PC-9 (cell line): ENCODE measurements at regions not wholly inside any gene's neighbourhood (a gene's known extent, or its start where the extent isn't known, plus 50 kb on each side); places are given as distances from the start of the nearest gene placed in this dataset.

Experiments used
- BruUV-seq: library from RNA; stranded (reverse); fragments of 400-500 nt; replicated peaks from 2 replicates; lab custom pipeline; 2021; lab: Mats Ljungman, UMichigan
- CTCF ChIA-PET: fragments of 300-600 bp; sonication (Branson Sonifier 250); formaldehyde crosslinking; loops from one replicate; lab custom pipeline; 2022; ENCODE audit warnings: antibody characterized with exemption; lab: Charles Lee
- POLR2A ChIA-PET: fragments of 300-600 bp; sonication (Branson Sonifier 250); formaldehyde crosslinking; loops from one replicate; lab custom pipeline; 2022; ENCODE audit warnings: antibody characterized with exemption; ENCODE audit not compliant: unreplicated experiment; lab: Charles Lee
- DNase-seq, 2 experiments: peaks; one replicate each; pipeline versions ENCODE4 v3.0.0 to v3.0.0-alpha.2; 2015 to 2022; ENCODE audit warnings: mixed read lengths in 1 of 2
- H2AFZ ChIP-seq: fragments of 200-600 bp; sonication (generic); 2 replicates; pipeline ENCODE4 v1.8.1; 2017; ENCODE audit warnings: antibody characterized with exemption
- H3F3A ChIP-seq: fragments of 200-600 bp; sonication (generic); 2 replicates; pipeline ENCODE4 v1.8.1; 2017; ENCODE audit warnings: antibody characterized with exemption, mild to moderate bottlenecking, low read depth; ENCODE audit not compliant: insufficient read depth
- H3K27ac ChIP-seq: fragments of 200-600 bp; sonication (generic); 2 replicates; pipeline ENCODE4 v1.6.1; 2016; ENCODE audit warnings: mixed run types
- H3K27me3 ChIP-seq: fragments of 200-600 bp; sonication (generic); 2 replicates; pipeline ENCODE4 v1.6.1; 2016; ENCODE audit warnings: low read depth, mixed run types; ENCODE audit not compliant: insufficient read depth
- H3K36me3 ChIP-seq: fragments of 200-600 bp; sonication (generic); 2 replicates; pipeline ENCODE4 v1.6.1; 2016; ENCODE audit warnings: low read depth, mixed run types
- H3K4me1 ChIP-seq: fragments of 200-600 bp; sonication (generic); replicated peaks from 2 replicates; pipeline ENCODE4 v1.6.1; 2016; ENCODE audit warnings: mixed run types; ENCODE audit not compliant: insufficient read depth
- H3K4me2 ChIP-seq: fragments of 200-600 bp; sonication (generic); 2 replicates; pipeline ENCODE4 v1.6.1; 2017; ENCODE audit warnings: mixed run types
- H3K4me3 ChIP-seq: fragments of 200-600 bp; sonication (generic); 2 replicates; pipeline ENCODE4 v1.6.1; 2016; ENCODE audit warnings: mixed run types
- H3K79me2 ChIP-seq: fragments of 200-600 bp; sonication (generic); 2 replicates; pipeline ENCODE4 v1.6.1; 2017; ENCODE audit warnings: low read depth, mixed run types
- H3K9me2 ChIP-seq: fragments of 200-600 bp; sonication (generic); 2 replicates; pipeline ENCODE4 v1.8.1; 2017; ENCODE audit warnings: mild to moderate bottlenecking; ENCODE audit not compliant: insufficient read depth
- H3K9me3 ChIP-seq: fragments of 200-600 bp; sonication (generic); 2 replicates; pipeline ENCODE4 v1.8.1; 2016; ENCODE audit warnings: low read depth; ENCODE audit not compliant: insufficient read depth
- H4K20me1 ChIP-seq: fragments of 200-600 bp; sonication (generic); 2 replicates; pipeline ENCODE4 v1.8.1; 2017; ENCODE audit not compliant: insufficient read depth
- CTCF ChIP-seq: fragments of 200-600 bp; sonication (generic); conservative IDR thresholded peaks from 2 replicates; pipeline ENCODE4 v1.6.1; 2017; ENCODE audit warnings: mixed run types, antibody characterized with exemption, mild to moderate bottlenecking, moderate library complexity
- EZH2 ChIP-seq: fragments of 200-600 bp; sonication (generic); IDR thresholded peaks from 2 replicates; pipeline ENCODE4 v1.8.0; 2017; ENCODE audit warnings: antibody characterized with exemption, low read depth
- intact Hi-C: fragments of 100-400 bp; cut with micrococcal nuclease; formaldehyde crosslinking; loops from one replicate; pipeline ENCODE4 v1.10.0; 2022; ENCODE audit not compliant: unreplicated experiment

DNA sequence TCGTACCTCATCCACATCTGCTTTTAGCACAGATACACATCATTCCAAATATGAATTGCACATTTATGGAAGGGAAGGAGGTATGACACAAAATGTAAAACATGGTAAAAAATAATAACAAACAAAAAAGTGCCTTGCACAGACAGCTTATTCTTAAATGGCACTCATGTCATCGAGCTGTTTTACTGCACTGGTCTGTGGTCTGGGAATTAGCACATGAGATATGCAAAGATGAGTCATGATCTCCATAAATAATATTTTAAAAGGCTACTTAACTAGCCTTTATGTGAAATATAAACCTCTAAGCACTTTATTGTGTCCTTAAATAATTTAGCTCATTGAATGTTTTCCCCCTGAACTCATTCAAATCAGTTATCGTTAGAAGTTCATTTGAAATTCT is 142.2 kb upstream of the ZNF385D start:
- Histone ChIP-seq H3F3A (no peaks in the 10 kb centered on the region), H3K9me2 (no peaks in the 10 kb centered on the region), H3K4me3 (no peak overlapping the region), H3K79me2 (no peaks in the 10 kb centered on the region), H3K4me1 (no peaks in the 10 kb centered on the region), H3K27me3 (no peaks in the 10 kb centered on the region), H2AFZ (no peak overlapping the region), H3K9me3 (no peaks in the 10 kb centered on the region), H4K20me1 (no peaks in the 10 kb centered on the region), H3K4me2 (no peak overlapping the region), H3K27ac (no peak overlapping the region), H3K36me3 (no peaks in the 10 kb centered on the region)
- no TSS peak for BruUV-seq
- POLR2A ChIA-PET, result no interaction called here
- intact Hi-C loops, result loop anchor here (5.0 kb wide), 2 partner anchors 1381 to 1666 kb away; no protein-coding TSS in a partner anchor
- CTCF ChIA-PET, result no interaction called here
- DNase-seq, result no peak
- TF ChIP-seq EZH2 (no peak), CTCF (no peak)

- ChIA-PET POLR2A (no interaction called here), CTCF (interaction anchor here (0.7 kb wide), 1 partner anchor 1020 kb away, joined by 3 read pairs; no protein-coding TSS in a partner anchor)
- no peaks in the 10 kb centered on the region for H3K79me2 ChIP-seq
- no peak overlapping the region for H3K27ac ChIP-seq
- H3K9me2 ChIP-seq, result no peaks in the 10 kb centered on the region
- H3K4me2 ChIP-seq, result no peak overlapping the region
- H3K9me3 ChIP-seq, result no peaks in the 10 kb centered on the region
- intact Hi-C loops, result loop anchor here (5.0 kb wide), 2 partner anchors 1382 to 1667 kb away; no protein-coding TSS in a partner anchor
- no peaks in the 10 kb centered on the region for H3K36me3 ChIP-seq
- BruUV-seq, result no TSS peak
- TF ChIP-seq CTCF, result peak; percentile 80
- TF ChIP-seq EZH2, result no peak
- H3K4me1 ChIP-seq, result no peaks in the 10 kb centered on the region
- DNase-seq, result no peak
- no peak overlapping the region for H2AFZ ChIP-seq
- H4K20me1 ChIP-seq, result no peaks in the 10 kb centered on the region
- no peaks in the 10 kb centered on the region for H3K27me3 ChIP-seq
- no peaks in the 10 kb centered on the region for H3F3A ChIP-seq
- H3K4me3 ChIP-seq, result no peak overlapping the region
Observed at GRCh38 chr3:21894459-21895340, 143.7 kb upstream of the ZNF385D start.

- POLR2A ChIA-PET, result no interaction called here
- BruUV-seq, result no TSS peak
- Histone ChIP-seq H4K20me1 (no peaks in the 10 kb centered on the region), H3K27ac (no peak overlapping the region), H3K4me2 (no peak overlapping the region), H3F3A (no peaks in the 10 kb centered on the region), H3K9me2 (no peaks in the 10 kb centered on the region), H3K27me3 (no peaks in the 10 kb centered on the region), H2AFZ (no peak overlapping the region), H3K79me2 (no peaks in the 10 kb centered on the region), H3K4me1 (0 out of 2 replicates have a peak, but pooled peaks cover 7% of the 10 kb centered on the region), H3K9me3 (no peaks in the 10 kb centered on the region), H3K4me3 (no peak overlapping the region), H3K36me3 (no peaks in the 10 kb centered on the region)
- TF ChIP-seq EZH2 (no peak), CTCF (no peak)
- CTCF ChIA-PET, result no interaction called here
- intact Hi-C loops, result no loop called here
- no peak for DNase-seq
Observed at GRCh38 chr3:21898316-21898715, 147.3 kb upstream of the ZNF385D start.
